Adrenal gland (tissue), 5 donors: ENCODE measurements at regions not wholly inside any gene's neighbourhood (a gene's known extent, or its start where the extent isn't known, plus 50 kb on each side); places are given as distances from the start of the nearest gene placed in this dataset.

Experiments
- POLR2A ChIP-seq, 2 donors: fragments of 450-650 bp; IDR thresholded peaks; one replicate each; pipeline ENCODE4 v1.6.1; 2017; ENCODE audit warnings: antibody characterized with exemption in 2 of 2, mild to moderate bottlenecking in 2 of 2, moderate library complexity in 1 of 2
- TF ChIP-seq, protein P1 (sequence below), 6 experiments: fragments of 450-650 bp in 4 of 6; fragments of 200-600 bp in 2 of 6; sonication (generic) in 1 of 6; IDR thresholded peaks; 1 replicate in 5 of 6; 2 replicates in 1 of 6; pipeline versions ENCODE4 v1.5.1 to v1.8.0; 2016 to 2021; ENCODE audit warnings: antibody characterized with exemption in 6 of 6, mild to moderate bottlenecking in 2 of 6, moderate library complexity in 1 of 6
- donor health status: DM: no; HTN: no; CAD: no.

DNA sequence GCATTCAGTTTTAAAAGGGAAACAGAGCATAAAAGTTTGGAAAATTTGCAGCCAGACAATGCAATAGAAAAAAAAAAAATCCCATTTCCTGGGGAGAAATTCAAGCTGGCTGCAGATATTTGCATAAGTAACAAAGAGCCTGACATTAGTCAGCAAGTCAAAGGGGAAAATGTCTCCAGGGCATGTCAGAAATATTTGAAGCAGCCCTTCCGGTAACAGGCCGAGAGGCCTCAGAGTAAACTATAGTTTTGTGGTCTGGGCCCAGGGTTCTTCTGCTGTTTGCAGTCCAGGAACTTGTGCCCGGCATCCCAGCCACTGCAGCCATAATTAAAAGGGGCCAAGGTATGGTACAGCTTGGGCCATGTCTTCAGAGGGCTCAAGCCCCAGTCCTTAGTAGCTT is 411.6 kb upstream of the BCHE start:
- TF ChIP-seq, protein P1, sequence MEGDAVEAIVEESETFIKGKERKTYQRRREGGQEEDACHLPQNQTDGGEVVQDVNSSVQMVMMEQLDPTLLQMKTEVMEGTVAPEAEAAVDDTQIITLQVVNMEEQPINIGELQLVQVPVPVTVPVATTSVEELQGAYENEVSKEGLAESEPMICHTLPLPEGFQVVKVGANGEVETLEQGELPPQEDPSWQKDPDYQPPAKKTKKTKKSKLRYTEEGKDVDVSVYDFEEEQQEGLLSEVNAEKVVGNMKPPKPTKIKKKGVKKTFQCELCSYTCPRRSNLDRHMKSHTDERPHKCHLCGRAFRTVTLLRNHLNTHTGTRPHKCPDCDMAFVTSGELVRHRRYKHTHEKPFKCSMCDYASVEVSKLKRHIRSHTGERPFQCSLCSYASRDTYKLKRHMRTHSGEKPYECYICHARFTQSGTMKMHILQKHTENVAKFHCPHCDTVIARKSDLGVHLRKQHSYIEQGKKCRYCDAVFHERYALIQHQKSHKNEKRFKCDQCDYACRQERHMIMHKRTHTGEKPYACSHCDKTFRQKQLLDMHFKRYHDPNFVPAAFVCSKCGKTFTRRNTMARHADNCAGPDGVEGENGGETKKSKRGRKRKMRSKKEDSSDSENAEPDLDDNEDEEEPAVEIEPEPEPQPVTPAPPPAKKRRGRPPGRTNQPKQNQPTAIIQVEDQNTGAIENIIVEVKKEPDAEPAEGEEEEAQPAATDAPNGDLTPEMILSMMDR (IDR thresholded peaks at IDR 0.05) = no peak
- no peak for TF ChIP-seq POLR2A (IDR thresholded peaks at IDR 0.05)
